ENCODE measurements at regions not wholly inside any gene's neighbourhood (a gene's known extent, or its start where the extent isn't known, plus 50 kb on each side); places are given as distances from the start of the nearest gene placed in this dataset.
A peak's percentile ranks its signal among the peaks of the same experiment; 100 is the strongest.

DNA sequence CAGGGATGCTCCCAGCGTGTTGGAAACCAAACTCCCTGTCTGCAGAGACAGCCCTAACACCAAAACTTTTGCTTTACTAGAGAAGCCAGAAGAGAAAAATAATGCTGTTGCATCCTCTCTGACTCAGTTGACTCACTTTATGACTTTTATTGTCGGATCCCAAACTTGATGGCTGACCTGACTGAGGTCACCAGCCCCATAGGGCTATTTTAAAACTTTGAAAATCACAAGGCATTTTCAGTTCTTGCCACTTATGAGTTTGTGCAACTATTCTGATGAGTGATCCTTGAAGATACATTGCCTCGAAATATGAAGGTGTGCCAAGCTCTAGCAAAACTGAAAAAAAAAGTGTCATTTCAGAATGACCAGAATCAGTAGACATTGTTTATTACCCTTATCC, 320.2 kb downstream of the DLEU7 start:
- Histone ChIP-seq H3K9me3 (no peaks in the 10 kb centered on the region), H3K36me3 (no peaks in the 10 kb centered on the region), H3K4me1 (peaks cover 10 to 20% of the 10 kb centered on the region in 2 donors), H3K27me3 (no peaks in the 10 kb centered on the region), H3K27ac (no peak overlapping the region), H3K4me3 (no peak overlapping the region)
- intact Hi-C loops (cut with DNase I) = no loop called here
- TF ChIP-seq, protein P1, sequence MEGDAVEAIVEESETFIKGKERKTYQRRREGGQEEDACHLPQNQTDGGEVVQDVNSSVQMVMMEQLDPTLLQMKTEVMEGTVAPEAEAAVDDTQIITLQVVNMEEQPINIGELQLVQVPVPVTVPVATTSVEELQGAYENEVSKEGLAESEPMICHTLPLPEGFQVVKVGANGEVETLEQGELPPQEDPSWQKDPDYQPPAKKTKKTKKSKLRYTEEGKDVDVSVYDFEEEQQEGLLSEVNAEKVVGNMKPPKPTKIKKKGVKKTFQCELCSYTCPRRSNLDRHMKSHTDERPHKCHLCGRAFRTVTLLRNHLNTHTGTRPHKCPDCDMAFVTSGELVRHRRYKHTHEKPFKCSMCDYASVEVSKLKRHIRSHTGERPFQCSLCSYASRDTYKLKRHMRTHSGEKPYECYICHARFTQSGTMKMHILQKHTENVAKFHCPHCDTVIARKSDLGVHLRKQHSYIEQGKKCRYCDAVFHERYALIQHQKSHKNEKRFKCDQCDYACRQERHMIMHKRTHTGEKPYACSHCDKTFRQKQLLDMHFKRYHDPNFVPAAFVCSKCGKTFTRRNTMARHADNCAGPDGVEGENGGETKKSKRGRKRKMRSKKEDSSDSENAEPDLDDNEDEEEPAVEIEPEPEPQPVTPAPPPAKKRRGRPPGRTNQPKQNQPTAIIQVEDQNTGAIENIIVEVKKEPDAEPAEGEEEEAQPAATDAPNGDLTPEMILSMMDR (IDR thresholded peaks at IDR 0.05) = no peak
- DNase-seq (ENCODE audit: low spot score in 2 of 2) = no peak

DNA sequence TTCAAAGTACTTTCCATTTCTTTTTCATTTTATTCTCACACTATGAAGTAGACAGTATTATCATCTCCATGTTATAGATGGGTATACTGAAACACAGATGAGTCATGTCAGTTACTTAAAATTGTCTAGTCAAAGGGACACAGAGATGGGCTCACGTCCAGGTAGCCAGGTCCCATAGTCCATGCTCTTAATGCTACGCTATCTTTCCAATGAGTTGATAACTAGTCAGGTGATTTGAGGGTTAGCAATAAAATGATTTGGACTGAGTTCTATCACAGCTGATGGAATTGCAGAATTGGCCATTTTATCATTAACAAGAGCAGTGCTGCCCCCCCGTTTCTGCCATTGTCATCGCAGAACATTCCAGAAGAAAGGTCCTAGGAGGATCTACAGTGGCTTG, 318.9 kb downstream of the DLEU7 start:
- DNase-seq (ENCODE audit: low spot score in 2 of 2) = no peak
- intact Hi-C loops (cut with DNase I) = no loop called here
- Histone ChIP-seq H3K27me3 (no peaks in the 10 kb centered on the region), H3K27ac (no peak overlapping the region), H3K4me1 (peaks cover 15 to 23% of the 10 kb centered on the region in 2 donors), H3K9me3 (no peaks in the 10 kb centered on the region), H3K4me3 (no peak overlapping the region), H3K36me3 (no peaks in the 10 kb centered on the region)
- TF ChIP-seq, protein P1 (IDR thresholded peaks at IDR 0.05) = no peak

DNA sequence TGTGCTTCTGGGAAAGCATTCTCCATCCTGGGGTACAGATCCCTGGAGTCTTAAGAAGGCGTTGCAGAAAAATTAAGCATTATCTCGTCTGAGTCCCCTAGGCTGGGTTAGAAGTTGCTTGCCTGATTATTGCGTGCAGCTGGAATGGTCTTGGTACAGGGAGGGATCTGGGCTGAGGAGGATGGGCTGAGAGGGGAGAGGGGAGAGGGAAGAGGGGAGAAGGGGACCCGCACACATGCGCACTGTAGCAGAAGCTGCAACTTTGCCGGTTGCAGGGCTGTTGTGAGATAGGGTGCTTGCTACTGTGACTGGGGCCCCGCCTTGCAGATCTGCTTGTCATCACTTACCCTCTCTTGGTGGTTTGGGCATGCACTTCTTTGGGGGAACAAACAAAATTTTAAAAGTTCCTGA, 316.8 kb downstream of the DLEU7 start:
- H3K36me3 ChIP-seq = no peaks in the 10 kb centered on the region
- intact Hi-C loops (cut with DNase I) = loop anchor here (5.0 kb wide), 2 partner anchors 104 to 386 kb away; no protein-coding TSS in a partner anchor
- H3K27me3 ChIP-seq = no peaks in the 10 kb centered on the region
- peak overlapping the region; percentile 17 to 53 for H3K27ac ChIP-seq
- H3K4me1 ChIP-seq = peaks cover 18 to 29% of the 10 kb centered on the region in 2 donors
- DNase-seq (ENCODE audit: low spot score in 2 of 2) = no peak
- H3K4me3 ChIP-seq = peak overlapping the region in 1 of 2 donors; percentile 40
- TF ChIP-seq, protein P1 (IDR thresholded peaks at IDR 0.05) = no peak
- H3K9me3 ChIP-seq = no peaks in the 10 kb centered on the region

DNA sequence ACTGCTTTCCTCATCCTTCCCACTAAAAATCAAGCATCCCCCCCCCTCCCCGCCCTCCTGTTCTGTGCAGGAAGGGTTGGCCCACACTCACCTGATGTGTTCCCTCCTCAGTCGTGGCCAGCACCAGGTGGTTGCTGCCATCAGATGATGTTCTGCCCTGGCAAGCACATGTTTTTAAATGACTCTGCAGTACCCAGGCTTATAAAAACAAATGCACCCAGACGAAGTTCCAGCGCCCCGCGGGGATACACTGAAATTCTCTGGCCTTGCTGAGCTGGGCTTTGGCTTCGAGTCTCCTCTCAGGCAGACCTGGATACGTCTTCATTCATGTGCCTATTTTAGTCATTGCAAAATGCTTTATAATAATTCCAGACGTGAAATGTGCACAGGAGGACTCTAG, 316.3 kb downstream of the DLEU7 start:
- Histone ChIP-seq H3K9me3 (no peaks in the 10 kb centered on the region), H3K27ac (peak overlapping the region in 1 of 2 donors; percentile 53), H3K4me3 (peak overlapping the region in 1 of 2 donors; percentile 40), H3K36me3 (no peaks in the 10 kb centered on the region), H3K4me1 (peaks cover 18 to 25% of the 10 kb centered on the region in 2 donors), H3K27me3 (no peaks in the 10 kb centered on the region)
- TF ChIP-seq, protein P1 (IDR thresholded peaks at IDR 0.05) = no peak
- no peak for DNase-seq (ENCODE audit: low spot score in 2 of 2)
- intact Hi-C loops (cut with DNase I) = loop anchor here (5.0 kb wide), 2 partner anchors 105 to 385 kb away; no protein-coding TSS in a partner anchor

DNA sequence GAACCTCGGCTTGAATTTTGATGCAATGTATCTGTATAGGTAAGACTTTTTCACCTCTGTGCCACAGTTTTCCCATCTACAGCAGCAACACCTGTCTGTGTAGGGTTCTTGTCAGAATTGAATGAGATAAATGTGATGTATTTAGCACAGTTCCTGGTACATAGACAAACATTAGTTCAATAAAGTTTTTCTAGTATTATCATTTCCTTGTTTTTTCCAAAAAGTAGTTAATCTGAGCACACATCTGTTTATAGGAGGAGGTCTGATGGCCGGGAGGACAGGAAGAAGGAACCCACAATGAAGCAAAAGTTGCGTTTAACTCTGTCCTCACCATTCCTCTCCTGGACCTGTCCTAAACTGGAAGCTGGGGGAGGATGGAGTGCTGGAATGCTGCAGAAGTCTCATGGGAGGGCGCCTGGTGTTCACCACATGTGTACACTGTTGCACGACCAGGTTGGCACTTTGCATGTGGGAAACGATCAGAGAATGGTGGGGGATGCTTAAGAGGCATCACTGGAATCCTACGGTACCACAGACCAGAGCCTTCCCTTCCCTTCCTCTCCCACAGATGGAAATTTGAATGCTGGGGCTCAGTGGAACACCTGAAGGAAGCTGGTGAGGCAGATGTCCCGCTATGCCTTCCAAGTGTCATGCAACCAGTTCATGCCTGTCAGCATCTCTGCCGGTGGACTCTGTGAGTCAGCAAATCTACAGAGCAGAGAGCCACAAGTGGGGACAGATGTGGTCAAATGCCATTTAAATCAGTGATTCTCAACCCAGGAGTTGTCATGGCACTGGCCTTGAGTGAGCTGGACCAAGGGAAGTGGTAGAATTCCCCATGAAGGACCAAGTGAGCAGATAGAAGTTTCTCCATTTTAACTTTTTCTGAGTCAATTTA, 315.6 kb downstream of the DLEU7 start:
- Histone ChIP-seq H3K4me3 (peak overlapping the region in 1 of 2 donors; percentile 40), H3K9me3 (no peaks in the 10 kb centered on the region), H3K27me3 (no peaks in the 10 kb centered on the region), H3K4me1 (peaks cover 18 to 24% of the 10 kb centered on the region in 2 donors), H3K27ac (peak overlapping the region; percentile 39 to 63), H3K36me3 (no peaks in the 10 kb centered on the region)
- TF ChIP-seq, protein P1 (IDR thresholded peaks at IDR 0.05) = no peak
- no peak for DNase-seq (ENCODE audit: low spot score in 2 of 2)
- intact Hi-C loops (cut with DNase I) = loop anchor here (2.0 to 5.0 kb wide), 3 partner anchors 106 to 445 kb away; no protein-coding TSS in a partner anchor
